WI38 (cell line): ENCODE measurements at regions not wholly inside any gene's neighbourhood (a gene's known extent, or its start where the extent isn't known, plus 50 kb on each side); places are given as distances from the start of the nearest gene placed in this dataset.

Source experiments
- H3K4me3 ChIP-seq: 2 replicates; pipeline ENCODE4 v1.5.1; 2011; ENCODE audit warnings: low read depth, mild to moderate bottlenecking, control low read depth, low read length
- TF ChIP-seq, protein P1 (sequence below): IDR thresholded peaks from 2 replicates; pipeline ENCODE4 v1.5.1; 2012; ENCODE audit warnings: low read depth, mild to moderate bottlenecking, control low read depth, low read length

DNA sequence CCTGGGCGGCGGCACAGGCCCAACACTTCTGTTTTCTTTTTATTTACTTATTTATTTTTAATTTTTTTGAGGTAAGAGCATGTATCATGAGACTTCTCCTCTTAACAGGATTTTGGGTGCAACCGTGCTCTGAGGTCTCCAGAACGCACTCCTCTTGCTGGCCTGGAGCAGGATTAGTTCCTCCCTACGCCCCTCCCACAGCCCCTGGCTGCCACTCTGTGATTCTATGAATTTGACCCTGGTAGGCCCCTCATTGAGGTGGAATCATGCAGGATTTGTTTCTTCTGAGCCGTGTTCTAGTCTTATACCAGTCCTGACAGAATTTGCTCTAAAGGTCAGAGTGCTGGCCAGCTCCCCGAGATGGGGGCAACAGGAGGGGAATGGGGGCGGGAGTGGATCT lies 106.5 kb upstream of the HS6ST1 start:
- H3K4me3 ChIP-seq, result no peak overlapping the region
- TF ChIP-seq, protein P1, sequence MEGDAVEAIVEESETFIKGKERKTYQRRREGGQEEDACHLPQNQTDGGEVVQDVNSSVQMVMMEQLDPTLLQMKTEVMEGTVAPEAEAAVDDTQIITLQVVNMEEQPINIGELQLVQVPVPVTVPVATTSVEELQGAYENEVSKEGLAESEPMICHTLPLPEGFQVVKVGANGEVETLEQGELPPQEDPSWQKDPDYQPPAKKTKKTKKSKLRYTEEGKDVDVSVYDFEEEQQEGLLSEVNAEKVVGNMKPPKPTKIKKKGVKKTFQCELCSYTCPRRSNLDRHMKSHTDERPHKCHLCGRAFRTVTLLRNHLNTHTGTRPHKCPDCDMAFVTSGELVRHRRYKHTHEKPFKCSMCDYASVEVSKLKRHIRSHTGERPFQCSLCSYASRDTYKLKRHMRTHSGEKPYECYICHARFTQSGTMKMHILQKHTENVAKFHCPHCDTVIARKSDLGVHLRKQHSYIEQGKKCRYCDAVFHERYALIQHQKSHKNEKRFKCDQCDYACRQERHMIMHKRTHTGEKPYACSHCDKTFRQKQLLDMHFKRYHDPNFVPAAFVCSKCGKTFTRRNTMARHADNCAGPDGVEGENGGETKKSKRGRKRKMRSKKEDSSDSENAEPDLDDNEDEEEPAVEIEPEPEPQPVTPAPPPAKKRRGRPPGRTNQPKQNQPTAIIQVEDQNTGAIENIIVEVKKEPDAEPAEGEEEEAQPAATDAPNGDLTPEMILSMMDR, result no peak

DNA sequence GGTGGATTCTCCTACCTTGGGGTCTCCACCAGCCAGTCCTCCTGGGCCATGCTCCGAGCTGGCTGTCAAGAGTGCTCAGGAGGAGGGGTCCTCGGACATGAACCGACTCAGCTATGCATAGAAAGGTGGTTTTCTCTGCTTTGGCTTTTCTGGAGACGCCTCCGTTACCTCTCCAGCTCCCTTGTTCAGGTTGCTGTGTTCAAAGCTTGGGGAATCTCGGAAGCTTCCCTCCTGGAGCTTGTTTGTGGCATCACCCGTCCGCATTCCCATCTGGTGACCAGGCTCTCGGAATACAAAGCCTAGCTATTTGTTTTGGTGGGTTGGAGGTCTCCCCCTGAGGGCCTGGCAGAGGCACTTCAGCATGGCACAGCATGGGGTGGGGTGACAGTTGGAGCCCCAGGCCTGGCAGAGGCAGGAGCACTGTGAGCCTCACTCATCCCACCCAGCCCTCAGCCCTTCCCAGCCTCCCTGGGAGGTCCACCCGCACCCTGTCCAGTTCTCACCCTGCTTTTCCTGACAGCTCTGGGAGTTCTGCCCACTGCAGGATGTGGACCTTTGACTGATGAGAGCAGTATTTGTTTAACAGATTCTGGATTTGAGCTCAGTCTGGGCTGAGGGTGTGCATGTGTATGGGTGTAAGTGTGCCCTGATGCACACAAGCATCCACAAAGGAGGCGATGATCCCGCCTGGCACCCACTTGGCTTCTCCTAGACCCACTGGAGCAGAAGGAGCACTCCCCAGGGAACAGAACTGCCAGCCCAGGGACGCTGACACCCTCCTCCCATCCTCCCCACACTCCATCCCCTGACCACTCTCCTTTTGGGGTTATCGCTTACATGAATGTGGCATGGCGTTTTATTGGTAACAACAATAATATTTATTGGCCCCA lies 107.3 kb upstream of the HS6ST1 start:
- TF ChIP-seq, protein P1, result no peak
- no peak overlapping the region for H3K4me3 ChIP-seq

DNA sequence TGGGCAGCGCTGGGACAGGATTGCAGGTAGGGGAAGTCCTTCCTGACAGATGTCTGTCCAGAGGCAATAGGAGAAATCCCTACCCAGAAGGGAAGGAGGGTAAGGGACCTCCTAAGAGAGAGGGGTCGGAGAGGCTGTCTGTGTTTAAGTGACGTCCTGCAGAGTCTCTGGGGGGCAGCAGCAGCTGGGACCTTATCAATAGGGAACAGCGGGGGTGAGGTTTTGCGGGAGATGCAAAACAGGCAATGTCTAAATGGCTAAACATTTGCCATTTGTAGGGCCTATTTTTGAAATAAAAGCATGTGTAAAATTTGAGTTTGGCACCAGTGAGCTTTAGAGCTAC lies 108.7 kb upstream of the HS6ST1 start:
- no peak overlapping the region for H3K4me3 ChIP-seq
- TF ChIP-seq, protein P1, result no peak

DNA sequence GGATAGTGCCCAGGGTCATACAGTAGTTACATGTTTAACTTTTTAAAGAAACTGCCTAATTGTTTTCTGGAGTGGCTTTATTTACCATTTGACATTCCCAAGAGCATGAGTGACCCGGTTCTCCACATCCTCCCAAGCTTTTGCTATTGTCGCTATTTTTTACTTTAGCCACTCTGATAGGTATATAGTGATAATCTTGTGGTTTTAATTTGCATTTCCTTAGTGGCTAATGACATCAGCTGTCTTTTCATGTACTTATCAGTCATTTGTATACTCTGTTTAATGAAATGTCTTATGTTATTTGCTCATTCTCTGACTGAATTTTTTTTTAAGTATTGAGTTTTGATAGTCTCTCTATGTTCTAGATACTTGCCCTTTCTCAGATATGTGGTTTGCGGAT lies 109.7 kb upstream of the HS6ST1 start:
- TF ChIP-seq, protein P1, result no peak

DNA sequence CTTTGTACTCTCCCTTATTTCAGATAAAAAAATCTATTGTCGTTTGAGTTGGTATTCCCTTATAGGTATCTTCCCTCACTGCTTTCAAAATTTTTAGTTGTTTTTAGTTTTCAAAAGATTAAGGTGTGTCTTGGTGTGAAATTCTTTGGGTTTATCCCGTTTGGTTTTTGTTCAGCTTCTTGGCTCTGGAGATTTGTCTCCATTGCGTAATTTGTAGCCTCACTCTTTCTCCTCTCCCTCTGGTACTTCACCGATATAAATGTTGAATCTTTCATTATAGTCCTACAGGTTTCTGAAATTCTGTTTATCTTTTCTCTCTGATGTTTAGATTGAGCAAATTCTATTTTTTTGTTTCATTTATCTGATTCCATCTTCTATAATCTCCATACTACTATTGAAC lies 113.8 kb upstream of the HS6ST1 start:
- TF ChIP-seq, protein P1, result no peak
- H3K4me3 ChIP-seq, result no peak overlapping the region

More for the DNA sequence above, 109.7 kb upstream of the HS6ST1 start:
- H3K4me3 ChIP-seq, result no peak overlapping the region

DNA sequence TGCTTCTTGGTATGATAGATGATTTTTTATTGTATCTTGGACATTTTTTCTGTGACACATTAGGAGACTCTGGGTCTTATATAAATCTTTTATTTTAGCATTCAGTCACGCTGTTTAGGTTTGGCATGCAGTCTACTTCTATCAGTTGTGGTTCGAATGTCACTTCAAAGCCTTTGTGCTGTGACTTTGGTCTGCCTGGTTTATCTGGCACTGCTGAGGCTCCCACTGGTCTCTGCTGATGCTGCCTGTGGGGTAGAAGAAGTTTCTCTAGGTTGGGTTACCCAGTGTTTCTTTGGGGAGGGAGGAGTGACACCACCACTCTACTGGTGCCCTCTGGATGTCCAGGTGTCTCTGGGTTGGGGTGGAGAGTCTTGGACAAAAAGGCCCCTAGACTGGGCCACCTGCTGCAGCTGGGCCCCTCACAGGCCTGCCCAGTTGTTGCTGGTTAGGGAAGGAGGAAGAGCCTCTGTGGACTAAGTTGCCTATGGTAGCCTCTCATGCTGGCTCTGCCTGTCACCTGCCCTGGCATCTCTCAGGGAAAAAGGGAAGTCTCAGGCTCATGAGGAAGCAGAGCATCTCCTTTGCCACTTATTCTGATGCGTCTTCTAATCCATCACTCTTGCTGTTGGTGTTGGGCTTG lies 115.4 kb upstream of the HS6ST1 start:
- TF ChIP-seq, protein P1, result no peak
- H3K4me3 ChIP-seq, result no peak overlapping the region
